Activated CD8-positive, alpha-beta T cell treated with anti-CD3 and anti-CD28 coated beads for 36 hours (primary cell): ENCODE measurements at regions not wholly inside any gene's neighbourhood (a gene's known extent, or its start where the extent isn't known, plus 50 kb on each side); places are given as distances from the start of the nearest gene placed in this dataset.

Experiments used
- ATAC-seq: fragments of 200-7000 bp; cut with Tn5 transposase; one replicate; pipeline ENCODE4 v1.10.0; 2021; ENCODE audit warnings: mild to moderate bottlenecking, moderate library complexity
- CTCF ChIA-PET: fragments of 350-600 bp; sonication (Branson Sonifier 250); formaldehyde crosslinking; loops from one replicate; lab custom pipeline; 2021; ENCODE audit warnings: antibody characterized with exemption; lab: Charles Lee
- POLR2A ChIA-PET: fragments of 350-600 bp; sonication (Branson Sonifier 250); formaldehyde crosslinking; loops from one replicate; lab custom pipeline; 2021; ENCODE audit warnings: antibody characterized with exemption; lab: Charles Lee
- DNase-seq: peaks from one replicate; pipeline ENCODE4 v3.0.0-alpha.2; 2020
- H3K27ac Mint-ChIP-seq: one replicate; pipeline ENCODE4 v1.8.0; 2021; ENCODE audit warnings: mild to moderate bottlenecking, mixed read lengths
- H3K27me3 Mint-ChIP-seq: one replicate; pipeline ENCODE4 v1.8.0; 2021; ENCODE audit warnings: mixed read lengths
- H3K36me3 Mint-ChIP-seq: one replicate; pipeline ENCODE4 v1.8.0; 2021; ENCODE audit warnings: low read depth, mixed read lengths
- H3K4me1 Mint-ChIP-seq: one replicate; pipeline ENCODE4 v1.8.0; 2021; ENCODE audit warnings: low read depth, mixed read lengths
- H3K4me3 Mint-ChIP-seq: one replicate; pipeline ENCODE4 v1.8.0; 2021; ENCODE audit warnings: mild to moderate bottlenecking, moderate library complexity, mixed read lengths
- H3K9me3 Mint-ChIP-seq: one replicate; pipeline ENCODE4 v1.8.0; 2021; ENCODE audit warnings: mixed read lengths
- intact Hi-C: fragments of 100-400 bp; cut with micrococcal nuclease; formaldehyde crosslinking; loops from one replicate; pipeline ENCODE4 v1.10.0; 2022
- TF ChIP-seq, protein P1 (sequence below): fragments of 200-600 bp; IDR thresholded peaks from one replicate; pipeline ENCODE4 v1.8.0; 2022; ENCODE audit warnings: antibody characterized with exemption, mild to moderate bottlenecking

DNA sequence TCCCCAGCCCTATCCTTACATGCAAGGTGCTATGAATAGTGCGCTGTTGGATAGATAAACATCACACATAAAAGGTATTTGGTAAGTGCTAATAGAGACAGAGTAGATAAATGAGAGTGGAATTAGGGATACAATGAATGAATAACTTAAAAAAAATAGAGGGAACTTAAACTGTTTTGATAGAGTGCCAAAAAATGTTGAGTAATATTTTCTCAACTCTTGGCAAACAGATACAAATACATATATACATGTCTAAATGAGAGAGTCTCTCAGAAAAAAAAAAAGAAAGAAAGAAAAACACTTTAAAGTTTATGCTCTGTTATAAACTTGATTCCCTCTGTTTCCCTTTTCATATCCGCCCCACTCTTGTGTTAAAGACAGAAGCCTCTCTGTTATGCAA, 667.4 kb downstream of the ROBO2 start:
- no peaks in the 10 kb centered on the region for H3K27me3 Mint-ChIP-seq
- intact Hi-C loops: no loop called here
- ATAC-seq: no peak

DNA sequence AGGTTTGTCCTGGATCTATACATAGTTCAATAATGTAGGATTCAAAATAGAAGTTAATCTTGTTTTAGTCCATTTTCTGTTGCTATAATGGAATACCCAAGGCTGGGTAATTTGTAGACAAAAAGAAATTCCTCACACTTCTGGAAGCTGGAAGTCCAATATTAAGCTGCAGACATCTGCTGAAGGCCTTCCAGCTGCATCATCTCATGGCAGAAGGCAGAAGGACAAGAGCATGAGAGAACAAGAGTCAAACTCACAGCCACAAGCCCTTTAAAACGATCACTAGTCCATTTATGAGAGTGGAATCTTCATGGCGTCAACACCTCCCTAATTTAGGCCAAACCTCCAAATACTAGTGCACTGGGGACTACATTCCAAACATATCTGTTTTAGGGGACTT, 669.3 kb downstream of the ROBO2 start:
- TF ChIP-seq, protein P1, sequence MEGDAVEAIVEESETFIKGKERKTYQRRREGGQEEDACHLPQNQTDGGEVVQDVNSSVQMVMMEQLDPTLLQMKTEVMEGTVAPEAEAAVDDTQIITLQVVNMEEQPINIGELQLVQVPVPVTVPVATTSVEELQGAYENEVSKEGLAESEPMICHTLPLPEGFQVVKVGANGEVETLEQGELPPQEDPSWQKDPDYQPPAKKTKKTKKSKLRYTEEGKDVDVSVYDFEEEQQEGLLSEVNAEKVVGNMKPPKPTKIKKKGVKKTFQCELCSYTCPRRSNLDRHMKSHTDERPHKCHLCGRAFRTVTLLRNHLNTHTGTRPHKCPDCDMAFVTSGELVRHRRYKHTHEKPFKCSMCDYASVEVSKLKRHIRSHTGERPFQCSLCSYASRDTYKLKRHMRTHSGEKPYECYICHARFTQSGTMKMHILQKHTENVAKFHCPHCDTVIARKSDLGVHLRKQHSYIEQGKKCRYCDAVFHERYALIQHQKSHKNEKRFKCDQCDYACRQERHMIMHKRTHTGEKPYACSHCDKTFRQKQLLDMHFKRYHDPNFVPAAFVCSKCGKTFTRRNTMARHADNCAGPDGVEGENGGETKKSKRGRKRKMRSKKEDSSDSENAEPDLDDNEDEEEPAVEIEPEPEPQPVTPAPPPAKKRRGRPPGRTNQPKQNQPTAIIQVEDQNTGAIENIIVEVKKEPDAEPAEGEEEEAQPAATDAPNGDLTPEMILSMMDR: no peak
- H3K36me3 Mint-ChIP-seq: no peaks in the 10 kb centered on the region
- no peak overlapping the region for H3K4me3 Mint-ChIP-seq
- ATAC-seq (no peak), DNase-seq (no peak)
- H3K4me1 Mint-ChIP-seq: no peaks in the 10 kb centered on the region
- POLR2A ChIA-PET: no interaction called here
- CTCF ChIA-PET: no interaction called here
- H3K27me3 Mint-ChIP-seq: no peaks in the 10 kb centered on the region
- no peak overlapping the region for H3K27ac Mint-ChIP-seq
- intact Hi-C loops: no loop called here
- peaks cover 4% of the 10 kb centered on the region for H3K9me3 Mint-ChIP-seq

More for the DNA sequence above, 667.4 kb downstream of the ROBO2 start:
- POLR2A ChIA-PET: no interaction called here
- Mint-ChIP-seq H3K4me3 (no peak overlapping the region), H3K36me3 (no peaks in the 10 kb centered on the region), H3K9me3 (peaks cover 5% of the 10 kb centered on the region), H3K4me1 (no peaks in the 10 kb centered on the region), H3K27ac (no peak overlapping the region)
- CTCF ChIA-PET: no interaction called here
- no peak for DNase-seq
- TF ChIP-seq, protein P1: no peak

DNA sequence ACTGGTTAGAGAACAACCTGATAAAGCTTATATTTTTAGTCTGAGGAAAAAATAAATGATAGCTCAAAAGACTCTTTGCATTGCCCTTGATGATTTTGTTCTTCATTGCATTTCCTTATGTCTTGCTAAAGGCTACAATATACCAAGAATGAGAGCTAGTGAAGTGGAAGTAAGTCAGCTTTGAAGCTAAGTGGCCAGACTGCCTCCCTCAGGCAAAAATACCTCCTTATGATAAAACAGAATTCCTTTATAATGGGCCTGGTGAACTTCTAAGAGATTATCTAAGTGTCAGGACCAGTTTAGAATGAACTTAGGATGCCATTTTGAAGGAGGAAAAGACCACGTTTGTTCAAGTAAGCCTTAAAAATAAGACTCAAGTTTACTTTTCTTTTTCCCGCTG, 678.4 kb downstream of the ROBO2 start:
- ATAC-seq: no peak
- Mint-ChIP-seq H3K27me3 (no peaks in the 10 kb centered on the region), H3K27ac (no peak overlapping the region), H3K36me3 (no peaks in the 10 kb centered on the region), H3K4me1 (no peaks in the 10 kb centered on the region), H3K9me3 (peaks cover 2% of the 10 kb centered on the region), H3K4me3 (no peak overlapping the region)
- CTCF ChIA-PET: no interaction called here
- DNase-seq: no peak
- TF ChIP-seq, protein P1: no peak
- POLR2A ChIA-PET: no interaction called here
- intact Hi-C loops: no loop called here

DNA sequence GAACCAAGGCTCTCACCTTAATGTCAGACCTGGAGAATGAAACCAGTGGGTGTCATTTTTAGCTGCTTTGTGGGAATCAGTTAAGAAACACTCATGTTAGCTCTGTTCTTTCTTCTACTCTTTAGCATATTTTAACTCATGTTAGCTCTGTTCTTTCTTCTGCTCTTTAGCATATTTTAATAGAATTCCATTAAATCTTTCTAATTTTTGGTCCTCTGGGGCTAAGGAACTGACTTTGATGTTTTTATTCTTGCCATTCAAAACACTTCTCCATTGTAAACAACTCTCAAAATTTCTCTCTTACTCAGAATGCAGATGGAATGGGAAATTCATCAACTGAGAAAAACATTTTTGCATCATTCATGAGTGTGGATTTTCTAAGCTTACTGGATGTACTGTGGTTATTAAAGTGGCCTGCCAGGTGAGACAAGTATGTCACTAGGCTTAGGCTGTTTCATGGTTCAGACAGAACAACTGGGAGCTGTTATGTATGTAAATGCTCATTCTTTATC, 680.6 kb downstream of the ROBO2 start:
- H3K27ac Mint-ChIP-seq: no peak overlapping the region
- peaks cover 5% of the 10 kb centered on the region for H3K9me3 Mint-ChIP-seq
- intact Hi-C loops: no loop called here
- CTCF ChIA-PET: no interaction called here
- H3K36me3 Mint-ChIP-seq: no peaks in the 10 kb centered on the region
- no peaks in the 10 kb centered on the region for H3K27me3 Mint-ChIP-seq
- ATAC-seq (no peak), DNase-seq (no peak)
- H3K4me3 Mint-ChIP-seq: no peak overlapping the region
- TF ChIP-seq, protein P1: no peak
- no peaks in the 10 kb centered on the region for H3K4me1 Mint-ChIP-seq
- POLR2A ChIA-PET: no interaction called here

DNA sequence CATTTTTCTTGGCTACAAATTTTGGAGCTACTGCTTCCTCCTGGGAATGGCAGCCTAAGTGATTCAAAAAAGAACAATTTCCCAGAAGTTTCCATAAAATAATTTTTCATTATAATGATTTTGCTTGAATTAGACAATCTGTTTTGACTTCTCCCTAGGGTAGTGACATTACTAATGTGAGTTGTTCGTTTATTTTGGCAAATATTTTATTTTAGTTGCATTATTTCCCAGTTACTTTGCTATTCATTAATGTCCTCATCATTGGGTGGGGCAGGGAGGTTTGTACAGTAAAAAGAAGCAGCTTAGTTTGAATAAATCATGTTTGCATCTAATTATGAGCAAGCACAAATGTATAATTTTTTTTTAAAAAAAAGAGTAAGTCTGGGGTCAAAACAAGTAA, 686.6 kb downstream of the ROBO2 start:
- POLR2A ChIA-PET: no interaction called here
- Mint-ChIP-seq H3K9me3 (peaks cover 7% of the 10 kb centered on the region), H3K27ac (no peak overlapping the region), H3K4me3 (no peak overlapping the region), H3K27me3 (no peaks in the 10 kb centered on the region), H3K4me1 (no peaks in the 10 kb centered on the region), H3K36me3 (no peaks in the 10 kb centered on the region)
- no peak for DNase-seq
- CTCF ChIA-PET: no interaction called here
- TF ChIP-seq, protein P1: no peak
- ATAC-seq: no peak
- intact Hi-C loops: no loop called here
